ENCODE measurements at regions not wholly inside any gene's neighbourhood (a gene's known extent, or its start where the extent isn't known, plus 50 kb on each side); places are given as distances from the start of the nearest gene placed in this dataset.

GRCh38 chr18:38290229-38290628, 724.6 kb upstream of the CELF4 start:
- TF ChIP-seq MYC (IDR thresholded peaks at IDR 0.05; ENCODE audit: low read depth, low read length) (no peak), CTCF (IDR thresholded peaks at IDR 0.05; ENCODE audit: low read depth, low read length) (no peak), POLR2A (IDR thresholded peaks at IDR 0.05; ENCODE audit: extremely low read depth, insufficient read length) (no peak)
